OCI-LY1 (cell line): ENCODE measurements at regions not wholly inside any gene's neighbourhood (a gene's known extent, or its start where the extent isn't known, plus 50 kb on each side); places are given as distances from the start of the nearest gene placed in this dataset.

Experiments used
- EZH2 ChIP-seq: fragments of 200-600 bp; sonication (generic), shearing (Covaris generic); IDR thresholded peaks from 2 replicates; pipeline ENCODE4 v1.8.0; 2017; ENCODE audit warnings: borderline replicate concordance, mixed run types, mild to moderate bottlenecking, antibody characterized with exemption, low read length, moderate library complexity, mixed read lengths
- TF ChIP-seq, protein P1 (sequence below): fragments of 200-600 bp; sonication (generic), shearing (Covaris generic); IDR thresholded peaks from 2 replicates; pipeline ENCODE4 v1.5.1; 2017; ENCODE audit warnings: mild to moderate bottlenecking, antibody characterized with exemption, low read length, moderate library complexity, mixed read lengths

GRCh38 chr6:170150590-170150945 lies 140.3 kb downstream of the DLL1 start:
- TF ChIP-seq EZH2, result no peak
- TF ChIP-seq, protein P1, sequence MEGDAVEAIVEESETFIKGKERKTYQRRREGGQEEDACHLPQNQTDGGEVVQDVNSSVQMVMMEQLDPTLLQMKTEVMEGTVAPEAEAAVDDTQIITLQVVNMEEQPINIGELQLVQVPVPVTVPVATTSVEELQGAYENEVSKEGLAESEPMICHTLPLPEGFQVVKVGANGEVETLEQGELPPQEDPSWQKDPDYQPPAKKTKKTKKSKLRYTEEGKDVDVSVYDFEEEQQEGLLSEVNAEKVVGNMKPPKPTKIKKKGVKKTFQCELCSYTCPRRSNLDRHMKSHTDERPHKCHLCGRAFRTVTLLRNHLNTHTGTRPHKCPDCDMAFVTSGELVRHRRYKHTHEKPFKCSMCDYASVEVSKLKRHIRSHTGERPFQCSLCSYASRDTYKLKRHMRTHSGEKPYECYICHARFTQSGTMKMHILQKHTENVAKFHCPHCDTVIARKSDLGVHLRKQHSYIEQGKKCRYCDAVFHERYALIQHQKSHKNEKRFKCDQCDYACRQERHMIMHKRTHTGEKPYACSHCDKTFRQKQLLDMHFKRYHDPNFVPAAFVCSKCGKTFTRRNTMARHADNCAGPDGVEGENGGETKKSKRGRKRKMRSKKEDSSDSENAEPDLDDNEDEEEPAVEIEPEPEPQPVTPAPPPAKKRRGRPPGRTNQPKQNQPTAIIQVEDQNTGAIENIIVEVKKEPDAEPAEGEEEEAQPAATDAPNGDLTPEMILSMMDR, result no peak
